ENCODE measurements at regions not wholly inside any gene's neighbourhood (a gene's known extent, or its start where the extent isn't known, plus 50 kb on each side); places are given as distances from the start of the nearest gene placed in this dataset.

DNA sequence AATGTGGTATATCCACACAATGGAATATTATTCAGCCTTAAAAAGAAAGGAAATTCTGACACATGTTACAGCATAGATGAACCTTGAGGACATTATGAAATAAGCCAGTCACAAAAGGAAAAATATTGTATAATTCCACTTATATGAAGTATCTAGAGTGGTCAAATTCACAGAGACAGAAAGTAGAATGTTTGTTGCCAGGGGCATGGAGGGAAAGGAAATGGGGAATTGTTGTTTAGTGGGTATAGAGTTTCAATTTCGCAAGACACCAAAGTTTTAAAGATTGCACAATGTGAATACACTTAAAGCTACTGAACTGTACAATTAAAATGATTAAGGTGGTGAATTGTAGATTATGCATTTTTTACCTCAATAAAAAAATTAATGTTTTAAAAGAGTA is 92.9 kb downstream of the TXNL1 start:
- TF ChIP-seq TAF1 (IDR thresholded peaks at IDR 0.05; ENCODE audit: borderline replicate concordance, low read depth, low read length) (no peak), POLR2AphosphoS5 (IDR thresholded peaks at IDR 0.05; ENCODE audit: low read depth, low read length) (no peak), POLR2A (IDR thresholded peaks at IDR 0.05; ENCODE audit: low read depth, low read length) (no peak)
- DNase-seq (ENCODE audit: insufficient read length) (no peak), FAIRE-seq (no peak)

- DNase-seq (ENCODE audit: insufficient read length) (no peak), FAIRE-seq (no peak)
- no peak for TF ChIP-seq POLR2A (IDR thresholded peaks at IDR 0.05; ENCODE audit: low read depth, low read length)
Measured at GRCh38 chr18:56542476-56542875, 95.9 kb downstream of the TXNL1 start.

GRCh38 chr18:56541793-56542192 is 96.6 kb downstream of the TXNL1 start:
- DNase-seq (ENCODE audit: insufficient read length) (no peak), FAIRE-seq (no peak)
- TF ChIP-seq POLR2A (IDR thresholded peaks at IDR 0.05; ENCODE audit: low read depth, low read length) (no peak), TAF1 (IDR thresholded peaks at IDR 0.05; ENCODE audit: borderline replicate concordance, low read depth, low read length) (no peak), POLR2AphosphoS5 (IDR thresholded peaks at IDR 0.05; ENCODE audit: low read depth, low read length) (no peak)

GRCh38 chr18:56541340-56541739 is 97.1 kb downstream of the TXNL1 start:
- no peak for DNase-seq (ENCODE audit: insufficient read length)
- TF ChIP-seq POLR2A (IDR thresholded peaks at IDR 0.05; ENCODE audit: low read depth, low read length): no peak
- TF ChIP-seq TAF1 (IDR thresholded peaks at IDR 0.05; ENCODE audit: borderline replicate concordance, low read depth, low read length): no peak
- TF ChIP-seq POLR2AphosphoS5 (IDR thresholded peaks at IDR 0.05; ENCODE audit: low read depth, low read length): no peak
- no peak for FAIRE-seq

DNA sequence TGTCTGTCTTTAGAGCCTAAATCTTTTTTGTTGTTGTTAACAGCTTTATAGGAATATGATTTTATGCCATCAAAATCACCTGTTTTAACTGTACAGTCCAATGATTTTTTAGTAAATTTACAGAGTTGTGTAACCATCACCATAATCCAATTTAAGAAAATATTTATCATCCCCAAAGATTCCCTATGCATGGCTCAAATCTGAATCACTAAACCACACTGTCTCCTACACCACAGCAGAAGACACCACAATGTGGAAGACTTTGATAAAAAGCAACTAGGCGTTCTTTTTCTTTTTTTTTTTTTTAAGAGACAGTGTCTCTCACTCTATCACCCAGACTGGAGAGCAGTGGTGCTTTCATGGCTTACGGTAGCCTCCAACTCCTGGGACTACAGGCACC is 99.6 kb downstream of the TXNL1 start:
- no peak for TF ChIP-seq POLR2A (IDR thresholded peaks at IDR 0.05; ENCODE audit: low read depth, low read length)
- TF ChIP-seq TAF1 (IDR thresholded peaks at IDR 0.05; ENCODE audit: borderline replicate concordance, low read depth, low read length): no peak
- TF ChIP-seq POLR2AphosphoS5 (IDR thresholded peaks at IDR 0.05; ENCODE audit: low read depth, low read length): no peak
- DNase-seq (ENCODE audit: insufficient read length): no peak
- FAIRE-seq: no peak

DNA sequence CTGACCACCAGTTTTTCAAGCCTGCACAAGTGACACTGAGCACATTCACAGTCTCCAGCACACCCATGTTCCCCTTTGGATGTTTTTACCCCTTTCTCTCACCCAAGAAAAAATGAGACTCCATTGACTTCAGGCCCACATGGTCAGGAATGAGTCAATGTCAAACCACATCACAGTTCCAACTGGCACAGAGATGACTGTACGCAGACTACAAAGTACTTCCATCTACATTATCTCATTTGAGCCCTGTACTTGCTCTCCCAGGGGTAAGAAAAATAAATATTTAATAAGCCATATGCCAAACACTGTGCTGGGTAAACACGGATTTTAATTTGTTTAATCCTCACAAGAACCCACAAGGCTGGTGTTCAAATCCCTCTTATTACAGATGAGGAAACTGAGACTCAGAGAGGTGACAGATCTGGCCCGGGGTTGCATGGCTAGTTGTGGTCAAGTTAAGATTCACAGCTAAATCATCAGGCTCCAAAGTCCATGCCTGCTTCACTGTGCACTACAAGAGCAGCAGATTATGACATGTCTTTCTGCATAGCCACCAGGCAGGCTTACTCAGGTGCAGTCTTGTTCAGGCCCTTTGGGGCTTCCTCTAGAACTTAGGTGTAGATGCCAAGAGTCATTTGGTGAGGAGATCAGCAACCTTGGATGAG is 106.1 kb downstream of the TXNL1 start:
- DNase-seq (ENCODE audit: insufficient read length): no peak
- FAIRE-seq: no peak
- TF ChIP-seq TAF1 (IDR thresholded peaks at IDR 0.05; ENCODE audit: borderline replicate concordance, low read depth, low read length): no peak
- TF ChIP-seq POLR2A (IDR thresholded peaks at IDR 0.05; ENCODE audit: low read depth, low read length): no peak
- no peak for TF ChIP-seq POLR2AphosphoS5 (IDR thresholded peaks at IDR 0.05; ENCODE audit: low read depth, low read length)

GRCh38 chr18:56522816-56523215 is 115.6 kb downstream of the TXNL1 start:
- no peak for DNase-seq (ENCODE audit: insufficient read length)
- no peak for TF ChIP-seq POLR2AphosphoS5 (IDR thresholded peaks at IDR 0.05; ENCODE audit: low read depth, low read length)
- no peak for TF ChIP-seq TAF1 (IDR thresholded peaks at IDR 0.05; ENCODE audit: borderline replicate concordance, low read depth, low read length)
- TF ChIP-seq POLR2A (IDR thresholded peaks at IDR 0.05; ENCODE audit: low read depth, low read length): no peak
- no peak for FAIRE-seq

GRCh38 chr18:56521263-56521662 is 117.1 kb downstream of the TXNL1 start:
- DNase-seq (ENCODE audit: insufficient read length) (no peak), FAIRE-seq (no peak)
- TF ChIP-seq POLR2A (IDR thresholded peaks at IDR 0.05; ENCODE audit: low read depth, low read length) (no peak), TAF1 (IDR thresholded peaks at IDR 0.05; ENCODE audit: borderline replicate concordance, low read depth, low read length) (no peak), POLR2AphosphoS5 (IDR thresholded peaks at IDR 0.05; ENCODE audit: low read depth, low read length) (no peak)

DNA sequence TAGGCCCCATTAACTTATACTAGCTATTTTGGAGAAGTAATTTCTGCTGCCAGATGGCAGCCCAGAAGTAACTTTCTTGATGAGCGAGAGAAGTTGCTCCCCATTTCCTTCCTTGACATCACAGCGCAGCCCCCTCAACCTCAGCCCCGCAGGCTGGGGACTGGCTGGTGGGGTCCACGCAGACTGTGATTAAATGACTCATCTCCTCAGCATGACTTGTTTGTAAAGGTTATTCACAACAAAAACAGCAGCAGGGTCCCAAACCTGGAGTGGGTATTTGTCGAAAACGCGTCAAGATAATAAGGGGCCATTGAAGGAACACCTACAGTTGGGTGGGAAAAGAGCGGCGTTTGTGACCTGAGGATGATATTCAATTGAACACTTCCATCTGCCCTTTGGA is 120.6 kb downstream of the TXNL1 start:
- DNase-seq (ENCODE audit: insufficient read length): no peak
- TF ChIP-seq POLR2AphosphoS5 (IDR thresholded peaks at IDR 0.05; ENCODE audit: low read depth, low read length) (no peak), POLR2A (IDR thresholded peaks at IDR 0.05; ENCODE audit: low read depth, low read length) (no peak), TAF1 (IDR thresholded peaks at IDR 0.05; ENCODE audit: borderline replicate concordance, low read depth, low read length) (no peak)
- no peak for FAIRE-seq

GRCh38 chr18:56517196-56517595 is 121.2 kb downstream of the TXNL1 start:
- DNase-seq (ENCODE audit: insufficient read length) (no peak), FAIRE-seq (no peak)
- TF ChIP-seq POLR2A (IDR thresholded peaks at IDR 0.05; ENCODE audit: low read depth, low read length) (no peak), TAF1 (IDR thresholded peaks at IDR 0.05; ENCODE audit: borderline replicate concordance, low read depth, low read length) (no peak), POLR2AphosphoS5 (IDR thresholded peaks at IDR 0.05; ENCODE audit: low read depth, low read length) (no peak)

- FAIRE-seq: no peak
- DNase-seq (ENCODE audit: insufficient read length): no peak
- no peak for TF ChIP-seq POLR2A (IDR thresholded peaks at IDR 0.05; ENCODE audit: low read depth, low read length)
- TF ChIP-seq POLR2AphosphoS5 (IDR thresholded peaks at IDR 0.05; ENCODE audit: low read depth, low read length): no peak
- no peak for TF ChIP-seq TAF1 (IDR thresholded peaks at IDR 0.05; ENCODE audit: borderline replicate concordance, low read depth, low read length)
Measured at GRCh38 chr18:56516789-56517188, 121.6 kb downstream of the TXNL1 start.

GRCh38 chr18:56515522-56515921 is 122.9 kb downstream of the TXNL1 start:
- FAIRE-seq: no peak
- no peak for TF ChIP-seq TAF1 (IDR thresholded peaks at IDR 0.05; ENCODE audit: borderline replicate concordance, low read depth, low read length)
- no peak for TF ChIP-seq POLR2A (IDR thresholded peaks at IDR 0.05; ENCODE audit: low read depth, low read length)
- no peak for TF ChIP-seq POLR2AphosphoS5 (IDR thresholded peaks at IDR 0.05; ENCODE audit: low read depth, low read length)
- no peak for DNase-seq (ENCODE audit: insufficient read length)

GRCh38 chr18:56511996-56512395 is 126.4 kb downstream of the TXNL1 start:
- DNase-seq (ENCODE audit: insufficient read length): no peak
- FAIRE-seq: no peak
- TF ChIP-seq POLR2A (IDR thresholded peaks at IDR 0.05; ENCODE audit: low read depth, low read length) (no peak), TAF1 (IDR thresholded peaks at IDR 0.05; ENCODE audit: borderline replicate concordance, low read depth, low read length) (no peak), POLR2AphosphoS5 (IDR thresholded peaks at IDR 0.05; ENCODE audit: low read depth, low read length) (no peak)

Data from GM12892 (cell line).